HG03139 (cell line): ENCODE measurements at regions not wholly inside any gene's neighbourhood (a gene's known extent, or its start where the extent isn't known, plus 50 kb on each side); places are given as distances from the start of the nearest gene placed in this dataset.
"Not testable (repeated sequence)": the region's sequence is repeated elsewhere in the genome, so short reads cannot be mapped to it uniquely, and the experiment has no call there.

Experiments used
- ATAC-seq: cut with Tn5 transposase; IDR thresholded peaks from one replicate; pipeline ENCODE4 v1.9.1; 2021; ENCODE audit not compliant: unreplicated experiment

GRCh38 chr3:176651622-176652021 lies 545.7 kb downstream of the TBL1XR1 start:
- ATAC-seq, result no peak

- no peak for ATAC-seq
These were observed 546.8 kb downstream of the TBL1XR1 start for GRCh38 chr3:176650478-176650877.

- ATAC-seq, result no peak
These were observed 549.3 kb downstream of the TBL1XR1 start for GRCh38 chr3:176647987-176648386.

GRCh38 chr3:176633511-176633910 lies 563.8 kb downstream of the TBL1XR1 start:
- ATAC-seq, result no peak

GRCh38 chr3:176632925-176633324 lies 564.4 kb downstream of the TBL1XR1 start:
- no peak for ATAC-seq

GRCh38 chr3:176631165-176631564 lies 566.1 kb downstream of the TBL1XR1 start:
- ATAC-seq, result no peak

GRCh38 chr3:176628101-176628639 lies 569.1 kb downstream of the TBL1XR1 start:
- ATAC-seq, result no peak

- ATAC-seq, result no peak
These were observed 573.7 kb downstream of the TBL1XR1 start for GRCh38 chr3:176623468-176624150.

GRCh38 chr3:176619833-176620232 lies 577.4 kb downstream of the TBL1XR1 start:
- ATAC-seq, result no peak

GRCh38 chr3:176615826-176616225 lies 581.5 kb downstream of the TBL1XR1 start:
- no peak for ATAC-seq

GRCh38 chr3:176611703-176612102 lies 585.6 kb downstream of the TBL1XR1 start:
- ATAC-seq, result no peak

- no peak for ATAC-seq
These were observed 587.9 kb downstream of the TBL1XR1 start for GRCh38 chr3:176609361-176609760.

- not testable (repeated sequence) for ATAC-seq
These were observed 591.7 kb downstream of the TBL1XR1 start for GRCh38 chr3:176605553-176605952.

GRCh38 chr3:176595307-176595706 lies 602.0 kb downstream of the TBL1XR1 start:
- no peak for ATAC-seq

- no peak for ATAC-seq
These were observed 606.6 kb downstream of the TBL1XR1 start for GRCh38 chr3:176590722-176591121.

GRCh38 chr3:176587089-176587488 lies 610.2 kb downstream of the TBL1XR1 start:
- no peak for ATAC-seq

GRCh38 chr3:176584413-176585176 lies 612.7 kb downstream of the TBL1XR1 start:
- no peak for ATAC-seq

GRCh38 chr3:176583956-176584355 lies 613.3 kb downstream of the TBL1XR1 start:
- no peak for ATAC-seq

GRCh38 chr3:176581589-176581988 lies 615.7 kb downstream of the TBL1XR1 start:
- no peak for ATAC-seq

- peak; percentile 68 for ATAC-seq
These were observed 617.5 kb downstream of the TBL1XR1 start for GRCh38 chr3:176579711-176580185.

- ATAC-seq, result no peak
These were observed 619.0 kb downstream of the TBL1XR1 start for GRCh38 chr3:176578316-176578715.

GRCh38 chr3:176577447-176577846 lies 619.8 kb downstream of the TBL1XR1 start:
- ATAC-seq, result no peak
